SIG-M5 treated with dmso at 0.1 percent for 504 hours (cell line): ENCODE measurements at regions not wholly inside any gene's neighbourhood (a gene's known extent, or its start where the extent isn't known, plus 50 kb on each side); places are given as distances from the start of the nearest gene placed in this dataset.
"Not testable (repeated sequence)": the region's sequence is repeated elsewhere in the genome, so short reads cannot be mapped to it uniquely, and the experiment has no call there.

Experiments used
- DNase-seq: peaks from one replicate; lab custom pipeline; 2025; ENCODE audit not compliant: unreplicated experiment; lab: John Stamatoyannopoulos, UW

DNA sequence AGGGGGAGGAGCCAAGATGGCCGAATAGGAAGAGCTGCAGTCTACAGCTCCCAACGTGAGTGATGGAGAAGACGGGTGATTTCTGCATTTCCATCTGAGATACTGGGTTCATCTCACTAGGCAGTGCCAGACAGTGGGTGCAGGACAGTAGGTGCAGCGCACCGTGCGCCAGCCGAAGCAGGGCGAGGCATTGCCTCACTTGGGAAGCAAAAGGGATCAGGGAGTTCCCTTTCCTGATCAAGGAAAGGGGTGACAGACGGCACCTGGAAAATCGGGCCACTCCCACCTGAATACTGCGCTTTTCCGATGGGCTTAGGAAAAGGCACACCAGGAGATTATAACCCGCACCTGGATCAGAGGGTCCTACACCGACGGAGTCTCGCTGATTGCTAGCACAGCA is 121.1 kb upstream of the SESTD1 start:
- not testable (repeated sequence) for DNase-seq

DNA sequence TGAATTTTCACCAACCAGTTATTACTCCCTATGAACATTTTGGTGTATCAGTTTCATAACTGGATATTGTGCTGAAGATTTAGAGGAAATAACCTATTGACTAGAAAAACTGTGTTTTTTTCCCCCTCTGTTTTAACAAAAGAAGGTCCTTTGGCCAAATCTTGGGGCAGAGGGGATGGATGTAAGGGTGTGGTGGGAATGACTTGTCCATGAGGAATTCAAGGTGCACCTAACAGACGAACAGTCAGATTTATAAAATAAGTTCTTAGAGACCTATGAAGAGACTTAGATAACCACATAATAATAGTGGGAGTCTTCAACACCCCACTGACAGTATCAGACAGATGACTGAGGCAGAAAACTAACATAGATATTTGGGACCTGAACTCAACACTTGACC is 119.3 kb upstream of the SESTD1 start:
- no peak for DNase-seq

DNA sequence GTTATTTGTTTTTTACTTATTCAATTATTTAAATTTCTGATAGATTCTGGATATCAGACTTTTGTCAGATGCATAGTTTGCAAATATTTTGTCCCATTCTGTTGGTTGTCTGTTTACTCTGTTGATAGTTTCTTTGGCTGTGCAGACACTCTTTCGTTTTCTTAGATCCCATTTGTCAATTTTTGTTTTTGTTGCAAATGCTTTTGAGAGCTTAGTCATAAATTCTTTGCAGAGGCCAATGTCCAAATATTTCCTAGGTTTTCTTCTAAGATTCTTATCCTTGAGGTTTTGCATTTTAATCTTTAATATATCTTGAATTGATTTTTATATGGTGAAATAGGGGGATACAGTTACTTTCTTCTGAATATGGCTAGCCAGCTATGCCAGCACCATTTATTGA is 112.7 kb upstream of the SESTD1 start:
- DNase-seq = no peak

DNA sequence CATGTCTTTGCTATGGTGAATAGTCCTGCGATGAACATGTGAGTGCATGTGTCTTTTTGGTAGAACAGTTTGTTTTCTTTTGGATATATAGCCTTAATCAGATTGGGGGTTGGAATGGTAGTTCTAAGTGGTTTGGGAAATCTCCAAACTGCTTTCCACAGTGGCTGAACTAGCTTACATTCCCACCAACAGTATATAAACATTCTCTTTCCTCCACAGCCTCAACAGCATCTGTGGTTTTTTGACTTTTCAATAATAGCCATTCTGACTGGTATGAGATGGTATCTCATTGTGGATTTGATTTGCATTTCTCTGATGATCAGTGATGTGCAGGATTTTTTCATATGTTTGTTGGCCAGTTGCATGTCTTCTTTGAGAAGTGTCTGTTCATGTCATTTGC is 112.2 kb upstream of the SESTD1 start:
- no peak for DNase-seq

DNA sequence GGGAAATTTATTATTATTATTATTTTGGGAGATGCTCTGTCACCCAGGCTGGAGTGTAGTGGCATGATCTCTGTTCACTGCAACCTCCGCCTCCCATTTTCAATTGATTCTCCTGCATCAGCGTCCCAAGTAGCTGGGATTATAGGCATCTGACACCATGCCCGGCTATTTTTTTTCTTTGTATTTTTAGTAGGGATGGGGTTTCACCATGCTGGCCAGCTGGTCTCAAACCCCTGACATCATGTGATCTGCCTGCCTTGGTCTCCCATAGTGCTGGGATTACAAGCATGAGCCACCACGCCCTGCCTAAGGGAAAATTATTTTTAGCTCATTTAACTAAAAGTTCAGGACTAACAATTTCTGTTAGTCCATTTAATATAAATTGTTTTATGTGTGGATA is 109.2 kb upstream of the SESTD1 start:
- no peak for DNase-seq

DNA sequence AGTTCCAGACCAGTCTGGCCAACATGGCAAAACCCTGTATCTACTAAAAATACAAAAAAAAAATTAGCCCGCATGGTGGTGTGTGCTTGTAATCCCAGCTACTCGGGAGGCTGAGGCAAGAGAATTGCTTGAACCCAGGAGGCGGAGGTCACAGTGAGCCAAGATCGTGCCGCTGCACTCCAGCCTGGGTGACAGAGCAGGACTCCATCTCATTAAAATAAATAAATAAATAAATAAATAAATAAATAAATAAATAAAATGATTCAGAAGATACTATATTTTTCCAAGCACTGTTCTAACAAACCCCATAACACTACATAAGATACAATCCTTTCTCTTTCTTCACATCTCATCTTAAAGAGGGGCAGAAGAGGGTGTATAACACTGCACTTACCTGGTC is 100.9 kb upstream of the SESTD1 start:
- not testable (repeated sequence) for DNase-seq

DNA sequence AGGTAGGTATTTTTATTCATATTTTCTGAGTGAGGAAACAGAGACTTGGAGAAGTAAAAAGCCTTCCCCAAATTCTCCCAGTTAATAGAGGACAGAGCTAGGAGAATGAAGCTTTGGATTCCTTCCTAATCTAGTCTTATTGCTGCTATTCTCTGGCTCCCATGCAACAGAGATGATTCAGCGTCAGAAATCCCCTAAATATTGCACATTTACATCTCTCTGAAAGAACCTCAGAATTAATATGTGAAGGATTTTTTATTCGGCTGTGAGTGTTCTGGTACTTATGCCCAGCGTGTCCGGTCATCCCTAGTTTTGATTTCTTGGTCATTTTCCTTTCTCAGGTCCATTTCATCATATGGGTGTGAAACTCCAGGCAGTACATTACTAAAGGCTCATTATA is 91.2 kb upstream of the SESTD1 start:
- DNase-seq = no peak

DNA sequence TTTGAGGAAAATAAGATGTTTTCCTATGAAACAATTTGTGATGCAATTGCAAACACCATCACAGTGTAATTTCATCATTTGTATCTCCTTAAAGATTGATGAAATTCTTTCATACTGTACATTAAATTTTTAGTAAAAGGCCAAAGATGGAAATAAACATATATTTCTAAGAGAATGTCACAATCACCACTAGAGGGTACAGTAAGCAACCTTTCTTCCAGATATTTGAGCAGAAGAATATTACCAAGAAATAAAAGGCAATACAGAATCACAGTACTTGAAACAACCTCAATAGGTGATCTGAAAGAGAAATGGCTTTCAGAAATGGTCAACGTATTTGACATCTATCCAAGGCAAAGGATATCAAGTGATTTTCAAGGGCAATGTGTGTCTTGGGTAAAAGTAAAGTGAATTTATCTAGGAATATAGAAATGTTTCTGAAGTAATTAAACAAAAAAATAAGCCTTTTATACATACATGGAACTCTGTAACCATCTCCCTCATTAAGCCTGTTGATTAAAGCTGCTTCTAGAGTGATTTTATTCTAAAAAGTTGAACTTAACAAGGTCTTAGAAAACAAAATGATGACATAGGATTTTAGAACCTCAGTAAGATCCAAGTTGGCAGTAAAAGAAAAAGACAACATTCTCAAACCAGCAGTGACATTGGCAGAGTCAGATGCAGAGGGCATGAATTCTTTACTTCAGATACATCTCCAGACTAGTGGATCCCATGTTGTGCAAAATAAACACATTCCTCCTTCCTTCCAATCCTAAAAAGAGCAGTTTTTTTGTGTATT is 90.3 kb upstream of the SESTD1 start:
- DNase-seq = peak; percentile 6

DNA sequence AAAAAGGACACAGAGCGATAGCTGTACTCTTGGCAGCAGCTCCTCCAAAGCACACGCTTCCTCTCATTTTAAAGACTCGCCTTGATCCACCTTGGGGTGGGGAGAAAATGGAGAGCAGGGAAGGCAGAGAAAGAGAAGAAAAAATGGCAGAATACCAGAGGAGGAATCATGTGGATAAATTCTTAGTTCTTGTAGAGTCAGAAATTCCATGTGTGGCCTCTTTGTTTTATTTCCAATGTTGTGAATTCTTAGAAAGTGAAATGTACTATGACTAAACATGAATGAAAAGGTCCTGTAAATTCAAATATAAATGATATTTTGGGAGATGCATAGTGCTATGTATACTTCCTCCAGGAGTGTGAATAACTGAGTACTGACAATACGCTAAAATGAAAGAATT is 89.7 kb upstream of the SESTD1 start:
- DNase-seq = no peak

DNA sequence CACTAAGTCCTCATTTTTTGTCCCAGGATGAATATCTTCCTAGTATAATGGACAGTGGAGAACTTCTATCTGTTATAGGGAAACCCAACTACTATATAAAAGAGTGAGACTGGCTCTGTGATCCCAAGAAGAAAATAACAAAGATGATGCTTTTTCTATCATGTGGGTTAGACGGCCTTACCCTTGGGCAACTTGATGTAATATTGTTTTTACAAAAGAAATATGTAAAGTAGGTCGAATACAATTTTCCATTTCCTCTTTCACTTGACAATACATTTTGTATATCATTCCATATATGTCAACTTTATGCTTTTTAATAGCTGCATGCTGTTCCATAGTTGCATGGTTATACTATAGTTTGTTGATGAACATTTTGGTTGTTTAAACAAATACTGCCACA is 87.5 kb upstream of the SESTD1 start:
- no peak for DNase-seq

DNA sequence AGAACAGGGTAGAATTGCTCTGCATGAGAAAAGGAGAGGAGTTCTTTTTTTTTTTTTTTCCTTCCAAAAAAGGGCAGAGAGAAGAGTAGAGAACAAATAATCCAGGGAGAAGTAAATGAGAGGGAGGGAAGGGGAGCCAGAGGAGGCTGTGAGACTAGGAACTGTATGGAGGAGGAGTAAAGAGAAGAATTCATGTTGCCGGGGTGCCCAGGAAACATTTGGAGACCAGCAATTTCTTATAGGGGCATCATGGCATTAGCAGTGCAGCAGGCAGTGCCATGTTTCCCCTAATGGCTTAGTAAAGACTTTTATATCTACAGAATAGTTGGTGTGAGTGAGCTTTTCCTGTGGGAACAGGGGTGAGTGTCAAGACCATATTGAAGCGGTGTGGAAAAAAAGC is 86.4 kb upstream of the SESTD1 start:
- no peak for DNase-seq

DNA sequence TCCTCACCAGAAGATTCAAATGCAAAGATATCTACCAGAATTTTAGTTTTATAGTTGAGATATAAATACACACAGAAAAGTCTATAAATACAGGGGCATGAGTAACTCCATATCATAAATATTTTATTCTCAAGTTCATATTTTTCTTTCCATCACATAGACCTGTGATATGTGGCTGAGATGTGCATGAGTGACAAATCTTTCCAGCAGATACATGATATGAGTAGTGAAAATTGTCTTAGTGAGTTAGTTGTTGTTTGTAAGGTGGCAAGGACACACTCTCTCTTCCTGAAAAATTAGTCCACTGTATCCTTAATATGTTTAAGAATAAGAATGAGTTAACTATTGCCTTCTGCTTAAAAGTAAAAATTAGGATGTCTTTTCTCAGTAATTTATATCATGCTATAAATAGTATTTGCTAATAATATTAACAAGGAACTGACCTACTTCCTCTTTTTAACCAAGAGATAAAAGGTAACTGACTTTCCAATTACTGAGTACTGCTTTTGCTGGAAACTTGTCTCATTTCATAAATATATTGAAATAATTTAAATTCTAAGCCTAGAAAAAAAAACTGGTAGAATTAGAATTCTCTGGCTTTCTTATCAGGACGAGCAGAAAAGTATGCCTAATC is 85.2 kb upstream of the SESTD1 start:
- DNase-seq = no peak

DNA sequence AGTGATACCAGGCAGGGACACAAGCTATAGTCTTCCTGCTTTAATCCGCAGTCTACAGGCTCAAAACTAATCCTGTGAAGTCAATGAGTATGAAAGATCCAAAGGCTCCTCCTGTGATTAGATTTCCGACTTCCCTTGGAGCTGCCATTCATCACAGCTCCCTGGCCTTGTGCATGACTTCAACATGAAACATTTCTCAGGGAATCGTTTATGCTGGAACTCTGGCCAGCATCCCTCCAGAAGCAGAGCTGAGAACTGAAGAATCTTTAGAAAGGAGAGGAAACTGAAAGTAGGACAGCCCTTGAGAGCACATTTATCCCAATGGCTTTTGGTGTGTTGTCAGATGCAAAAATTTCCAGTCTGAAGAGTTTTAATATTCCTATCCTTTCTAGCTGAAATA is 84.3 kb upstream of the SESTD1 start:
- no peak for DNase-seq

DNA sequence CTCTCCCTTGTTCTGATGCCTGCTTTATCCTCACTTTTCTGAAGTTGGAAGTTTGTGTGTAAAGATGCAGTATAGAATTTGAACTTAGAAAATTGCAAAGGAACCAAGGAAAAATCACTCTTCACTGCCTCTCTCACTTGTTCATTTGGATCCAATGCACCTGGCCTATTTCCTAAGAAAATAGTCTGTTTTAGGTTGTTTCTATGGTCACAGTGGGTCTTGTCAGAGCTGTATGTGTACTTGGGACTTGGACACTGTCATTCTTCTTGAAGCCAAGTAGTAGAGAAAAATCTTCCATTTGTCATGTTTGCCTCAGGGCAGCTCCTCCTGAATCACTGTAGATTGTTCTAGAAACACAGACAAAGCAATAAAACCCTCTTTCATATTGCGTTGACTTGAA is 80.3 kb upstream of the SESTD1 start:
- no peak for DNase-seq

DNA sequence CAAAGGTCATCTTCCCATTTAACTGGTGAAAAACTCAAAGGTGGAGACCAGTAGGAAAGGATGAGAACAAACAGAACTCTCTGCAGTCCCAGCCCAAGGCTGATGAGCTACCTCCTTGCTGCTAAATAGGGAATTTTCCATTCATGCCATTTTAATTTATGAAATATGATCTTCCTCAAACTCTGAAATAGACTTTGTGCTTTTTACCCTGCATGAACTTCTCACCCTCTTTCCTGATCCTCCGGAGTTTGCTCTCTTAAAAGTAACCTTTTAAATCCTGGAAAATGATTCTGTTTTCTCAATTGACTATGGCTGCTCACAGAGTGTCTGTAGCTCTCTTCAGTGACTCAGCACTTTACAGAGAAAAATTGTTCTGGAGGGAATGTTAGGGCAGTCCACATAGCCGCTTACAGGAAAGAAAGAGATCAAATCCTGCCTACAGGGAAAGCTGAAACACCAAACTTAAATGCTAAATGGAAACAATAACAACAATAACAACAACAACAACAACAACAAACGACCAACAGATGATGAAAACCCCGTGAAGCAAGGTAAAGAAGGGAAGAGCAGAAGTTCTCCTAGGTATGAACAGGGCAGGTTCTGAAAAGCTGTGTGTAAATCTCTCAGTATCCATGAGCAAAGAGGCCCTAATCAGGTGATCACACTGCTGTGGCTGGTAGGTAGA is 79.8 kb upstream of the SESTD1 start:
- no peak for DNase-seq

DNA sequence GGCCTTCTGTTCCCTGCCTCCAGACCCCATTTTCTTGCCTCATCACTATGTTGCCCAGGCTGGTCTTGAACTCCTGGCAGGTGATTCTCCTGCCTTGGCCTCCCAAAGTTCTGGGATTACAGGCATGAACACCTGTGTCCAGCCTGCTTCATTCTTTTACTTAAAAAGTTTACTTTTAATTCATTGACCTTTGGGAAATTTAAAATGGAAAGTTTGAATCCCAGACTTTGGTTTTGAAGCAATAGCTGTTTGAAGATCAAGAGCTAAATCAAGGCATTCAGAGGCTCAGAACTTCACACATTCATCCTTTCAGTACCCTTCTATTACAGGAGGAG is 79.3 kb upstream of the SESTD1 start:
- DNase-seq = no peak

DNA sequence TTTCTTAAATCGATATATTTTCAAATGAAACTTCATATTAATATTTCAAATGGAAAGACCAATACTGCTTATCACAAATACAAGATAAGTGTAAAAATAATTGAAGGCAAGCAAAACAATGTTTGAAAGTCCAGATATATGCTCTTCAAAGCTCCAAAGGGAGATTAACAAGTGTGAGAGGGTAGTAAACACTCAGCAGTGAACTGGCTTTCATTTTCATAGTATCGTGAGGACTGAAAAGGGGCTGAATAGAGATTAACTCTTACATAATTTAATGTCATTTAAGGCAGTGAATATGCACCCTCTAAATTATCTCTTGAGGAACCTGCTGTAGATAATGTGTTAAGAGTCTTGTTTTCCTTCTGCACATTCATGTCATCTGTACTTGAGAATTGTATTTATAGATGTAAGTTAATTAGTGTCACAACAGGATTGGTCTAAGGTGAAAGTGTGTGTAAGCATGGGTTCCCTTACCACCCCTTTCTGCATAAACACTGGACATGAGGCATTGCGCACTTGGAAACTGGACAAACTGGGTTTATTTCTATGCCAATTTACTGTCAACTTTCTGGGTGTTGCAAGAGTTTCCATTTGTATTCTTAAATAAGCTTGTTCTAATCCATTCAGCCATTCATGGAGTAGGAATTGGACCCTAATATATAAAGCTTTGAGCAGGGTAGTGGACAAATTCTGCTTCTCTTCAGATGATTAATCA is 76.7 kb upstream of the SESTD1 start:
- DNase-seq = no peak

DNA sequence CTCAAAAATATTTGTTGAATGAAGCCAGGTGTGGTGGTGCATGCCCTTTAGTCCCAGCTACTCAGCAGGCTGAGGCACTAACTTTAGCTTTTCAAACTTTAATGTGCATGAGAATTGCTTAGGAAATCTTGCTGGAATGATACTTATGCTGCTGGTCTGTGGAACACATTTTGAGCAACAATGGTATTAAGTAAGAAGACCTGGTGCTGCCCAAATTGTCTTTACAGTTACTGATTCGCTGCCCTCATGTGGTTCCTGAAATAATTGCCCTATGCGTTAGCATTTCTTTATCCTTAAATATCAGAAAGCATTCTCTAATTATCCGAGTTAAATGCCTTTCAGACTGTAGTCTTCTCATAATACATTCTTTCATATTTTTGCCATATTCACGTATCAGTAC is 76.0 kb upstream of the SESTD1 start:
- DNase-seq = peak; percentile 38

DNA sequence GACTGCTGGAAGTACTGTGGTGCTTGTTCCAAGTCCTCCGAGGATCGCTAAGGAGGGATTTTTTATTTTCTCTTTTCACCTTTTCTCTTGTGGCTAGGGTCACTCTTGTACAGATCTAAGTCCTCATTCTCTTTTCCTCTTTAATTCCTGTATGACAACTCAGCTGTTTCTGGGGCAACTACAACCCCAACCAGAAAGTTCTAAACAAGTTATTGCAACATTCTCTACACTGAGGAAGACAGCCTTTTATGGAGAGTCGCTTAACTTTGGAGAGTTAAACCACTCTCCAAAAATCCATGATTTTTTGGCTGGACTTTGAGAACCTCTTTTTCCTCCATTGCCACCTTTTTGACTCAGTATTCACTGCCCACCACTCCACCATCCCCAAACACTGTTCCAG is 74.0 kb upstream of the SESTD1 start:
- DNase-seq = peak; percentile 5

DNA sequence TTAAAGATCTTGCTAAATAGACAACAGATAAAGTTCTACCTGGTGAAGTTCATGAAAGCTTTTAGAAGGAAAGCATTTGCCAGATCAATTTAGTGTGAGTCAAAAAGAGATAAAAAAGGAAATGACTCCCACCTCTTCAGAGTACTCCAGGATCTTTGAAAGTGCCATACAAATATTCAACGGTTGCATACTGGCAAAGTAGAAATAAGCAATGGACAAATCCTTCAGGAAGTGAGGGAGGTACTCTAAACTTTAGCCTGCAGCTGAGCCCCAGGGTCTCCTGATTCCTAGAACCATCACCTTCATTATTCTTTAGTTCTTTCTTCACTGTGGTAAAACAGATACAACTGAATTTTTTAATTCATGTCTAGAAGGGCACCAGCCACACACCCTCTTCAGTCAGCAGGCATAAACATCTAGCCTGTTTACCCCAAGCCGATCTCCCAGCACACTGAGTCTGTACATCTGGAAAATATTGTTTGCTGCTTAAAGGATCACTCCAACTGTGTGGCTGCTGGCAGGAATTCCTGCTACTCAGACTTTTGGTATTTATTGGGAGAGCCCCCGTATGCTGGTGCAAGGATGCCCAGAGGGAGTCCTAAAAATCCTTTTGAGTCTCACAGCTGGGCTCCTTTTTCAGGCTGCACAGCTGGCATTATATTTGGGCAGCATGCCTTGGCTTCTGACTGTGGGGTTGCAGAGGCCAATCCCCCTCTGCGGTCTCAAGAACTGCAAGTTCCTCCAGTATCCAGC is 72.3 kb upstream of the SESTD1 start:
- DNase-seq = no peak

DNA sequence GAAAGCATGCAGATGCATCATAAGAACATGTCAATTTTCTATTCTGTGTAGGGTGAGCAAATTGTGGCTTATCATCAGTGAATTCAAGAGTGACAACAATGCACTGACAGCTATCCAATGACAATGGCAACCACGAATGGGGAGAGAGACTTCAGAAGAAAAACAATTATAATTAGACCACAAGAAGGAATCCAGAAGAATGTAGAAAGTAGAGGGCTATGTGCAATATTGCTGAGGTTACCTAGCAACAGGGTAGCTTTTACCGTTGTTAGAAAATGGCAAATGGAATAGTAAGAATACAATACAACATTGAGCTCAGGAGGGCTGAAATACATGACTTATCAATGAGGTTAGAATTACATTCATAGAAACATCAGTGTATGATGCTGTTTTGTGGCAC is 71.1 kb upstream of the SESTD1 start:
- no peak for DNase-seq
